ENCODE measurements at regions not wholly inside any gene's neighbourhood (a gene's known extent, or its start where the extent isn't known, plus 50 kb on each side); places are given as distances from the start of the nearest gene placed in this dataset.

GRCh38 chr11:57121996-57122395 is 59.8 kb upstream of the LRRC55 start:
- no peak overlapping the region for H3K4me3 ChIP-seq (ENCODE audit: low read length)
- DNase-seq (ENCODE audit: low read depth) = no peak
- TF ChIP-seq, protein P1, sequence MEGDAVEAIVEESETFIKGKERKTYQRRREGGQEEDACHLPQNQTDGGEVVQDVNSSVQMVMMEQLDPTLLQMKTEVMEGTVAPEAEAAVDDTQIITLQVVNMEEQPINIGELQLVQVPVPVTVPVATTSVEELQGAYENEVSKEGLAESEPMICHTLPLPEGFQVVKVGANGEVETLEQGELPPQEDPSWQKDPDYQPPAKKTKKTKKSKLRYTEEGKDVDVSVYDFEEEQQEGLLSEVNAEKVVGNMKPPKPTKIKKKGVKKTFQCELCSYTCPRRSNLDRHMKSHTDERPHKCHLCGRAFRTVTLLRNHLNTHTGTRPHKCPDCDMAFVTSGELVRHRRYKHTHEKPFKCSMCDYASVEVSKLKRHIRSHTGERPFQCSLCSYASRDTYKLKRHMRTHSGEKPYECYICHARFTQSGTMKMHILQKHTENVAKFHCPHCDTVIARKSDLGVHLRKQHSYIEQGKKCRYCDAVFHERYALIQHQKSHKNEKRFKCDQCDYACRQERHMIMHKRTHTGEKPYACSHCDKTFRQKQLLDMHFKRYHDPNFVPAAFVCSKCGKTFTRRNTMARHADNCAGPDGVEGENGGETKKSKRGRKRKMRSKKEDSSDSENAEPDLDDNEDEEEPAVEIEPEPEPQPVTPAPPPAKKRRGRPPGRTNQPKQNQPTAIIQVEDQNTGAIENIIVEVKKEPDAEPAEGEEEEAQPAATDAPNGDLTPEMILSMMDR (conservative IDR thresholded peaks at IDR 0.05; ENCODE audit: low read length) = no peak

DNA sequence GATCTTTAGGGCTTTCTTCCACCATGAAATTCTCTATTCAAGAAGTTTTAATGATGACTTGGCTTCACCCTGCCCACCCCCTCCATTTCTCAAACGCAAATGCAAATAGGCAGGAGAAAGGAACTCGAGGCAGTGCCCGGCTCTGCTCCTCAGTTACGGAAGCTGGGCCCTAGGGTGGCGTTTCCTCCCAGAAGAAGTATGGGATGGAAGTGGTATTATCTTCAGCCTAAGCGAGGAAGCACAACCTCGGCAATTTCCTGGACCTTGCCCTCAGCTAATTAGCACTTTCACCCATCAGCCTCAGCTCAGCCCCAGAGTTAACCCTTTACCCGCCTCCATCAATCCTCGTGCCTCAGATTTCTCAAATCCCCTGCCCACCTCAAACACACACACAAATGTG is 58.2 kb upstream of the LRRC55 start:
- DNase-seq (ENCODE audit: low read depth) = no peak
- TF ChIP-seq, protein P1 (conservative IDR thresholded peaks at IDR 0.05; ENCODE audit: low read length) = no peak
- no peak overlapping the region for H3K4me3 ChIP-seq (ENCODE audit: low read length)

- DNase-seq (ENCODE audit: low read depth) = no peak
- no peak overlapping the region for H3K4me3 ChIP-seq (ENCODE audit: low read length)
- TF ChIP-seq, protein P1 (conservative IDR thresholded peaks at IDR 0.05; ENCODE audit: low read length) = no peak
These were observed 57.2 kb upstream of the LRRC55 start for GRCh38 chr11:57124505-57124904.

- DNase-seq (ENCODE audit: low read depth) = no peak
- TF ChIP-seq, protein P1 (conservative IDR thresholded peaks at IDR 0.05; ENCODE audit: low read length) = no peak
- H3K4me3 ChIP-seq (ENCODE audit: low read length) = no peak overlapping the region
These were observed 56.8 kb upstream of the LRRC55 start for GRCh38 chr11:57124917-57125316.

DNA sequence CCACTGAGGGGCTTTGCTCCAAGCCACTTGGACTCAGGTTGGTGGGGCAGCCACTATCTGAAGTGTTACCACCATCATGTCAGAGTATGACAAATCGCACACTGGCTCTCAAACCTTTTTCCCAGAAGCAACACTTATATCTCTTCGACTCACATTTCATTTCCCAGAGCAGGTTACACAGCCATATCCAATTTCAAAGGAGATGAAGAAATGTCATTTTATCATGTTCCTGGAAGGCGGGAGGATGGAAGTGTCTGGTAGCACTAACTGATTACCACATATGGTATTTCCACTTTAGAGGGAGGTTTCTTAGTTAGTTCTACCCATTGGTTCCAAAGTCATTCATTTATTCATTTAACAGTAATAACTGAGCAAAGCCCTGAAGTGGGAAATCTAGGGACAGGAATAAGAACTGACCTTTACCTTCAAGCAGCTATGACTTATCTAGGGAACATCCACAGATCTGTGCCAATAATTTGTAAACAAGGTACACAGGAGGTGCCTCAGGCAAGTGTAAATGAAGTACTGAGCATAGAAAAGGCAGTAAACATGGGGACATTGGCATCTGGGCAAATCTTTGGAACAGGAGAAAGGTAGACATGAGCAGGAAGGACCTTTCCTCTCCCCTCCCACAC is 54.9 kb upstream of the LRRC55 start:
- no peak for DNase-seq (ENCODE audit: low read depth)
- TF ChIP-seq, protein P1 (conservative IDR thresholded peaks at IDR 0.05; ENCODE audit: low read length) = no peak
- H3K4me3 ChIP-seq (ENCODE audit: low read length) = no peak overlapping the region

DNA sequence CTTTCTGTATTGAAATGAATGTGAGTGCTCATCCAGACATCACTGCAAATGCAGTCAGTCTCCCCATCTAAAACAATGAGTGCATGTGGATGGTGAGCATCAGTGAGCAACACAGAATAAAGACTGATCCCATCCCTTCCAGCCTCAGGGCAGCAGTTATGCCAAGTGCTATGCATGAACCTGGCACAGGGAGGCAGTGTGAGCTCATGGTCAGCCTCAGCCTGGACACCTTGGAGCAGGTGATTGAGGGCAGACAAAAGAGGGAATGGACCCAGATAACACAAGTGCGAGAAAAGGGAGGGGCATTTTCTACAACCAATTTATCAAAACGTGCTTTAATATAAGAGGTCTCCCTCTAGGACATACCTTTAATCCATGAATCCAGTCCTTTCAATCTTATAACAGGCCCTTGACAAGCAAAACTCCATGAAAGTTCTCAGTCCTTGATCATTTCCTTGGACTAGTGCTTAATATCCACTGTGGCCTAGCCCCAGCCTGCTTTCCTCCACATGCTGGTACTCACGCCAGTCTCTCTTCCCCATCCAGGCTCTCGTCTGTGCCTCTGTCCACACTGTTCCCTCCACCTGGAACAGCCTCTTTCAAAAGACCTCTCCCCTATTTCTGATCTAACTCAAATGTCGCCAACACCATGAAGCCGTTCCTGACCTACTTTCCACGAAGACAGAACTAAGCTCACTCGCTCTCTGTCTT is 50.5 kb upstream of the LRRC55 start:
- peak; percentile 8 for DNase-seq (ENCODE audit: low read depth)
- no peak overlapping the region for H3K4me3 ChIP-seq (ENCODE audit: low read length)
- TF ChIP-seq, protein P1 (conservative IDR thresholded peaks at IDR 0.05; ENCODE audit: low read length) = peak; percentile 67
